GM18907 (cell line): ENCODE measurements at regions not wholly inside any gene's neighbourhood (a gene's known extent, or its start where the extent isn't known, plus 50 kb on each side); places are given as distances from the start of the nearest gene placed in this dataset.

Experiments used
- ATAC-seq: cut with Tn5 transposase; IDR thresholded peaks from one replicate; pipeline ENCODE4 v1.9.1; 2021; ENCODE audit warnings: mild to moderate bottlenecking, moderate library complexity; ENCODE audit not compliant: unreplicated experiment

DNA sequence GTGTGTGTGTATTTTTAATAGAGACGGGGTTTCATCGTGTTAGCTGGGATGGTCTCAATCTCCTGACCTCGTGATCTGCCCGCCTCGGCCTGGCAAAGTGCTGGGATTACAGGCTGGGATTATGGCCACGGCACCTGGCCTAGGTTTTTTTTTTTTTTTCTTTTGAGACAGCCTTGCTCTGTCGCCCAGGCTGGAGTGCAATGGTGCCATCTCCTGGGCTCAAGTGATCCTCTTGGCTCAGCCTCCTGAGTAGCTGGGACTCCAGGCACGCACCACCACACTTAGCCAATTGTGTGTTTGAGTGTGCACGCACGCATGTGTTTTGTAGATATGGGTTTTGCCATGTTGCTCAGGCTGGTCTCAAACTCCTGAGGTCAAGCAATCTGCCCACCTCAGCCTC is 629.8 kb downstream of the ETV1 start:
- ATAC-seq: no peak

DNA sequence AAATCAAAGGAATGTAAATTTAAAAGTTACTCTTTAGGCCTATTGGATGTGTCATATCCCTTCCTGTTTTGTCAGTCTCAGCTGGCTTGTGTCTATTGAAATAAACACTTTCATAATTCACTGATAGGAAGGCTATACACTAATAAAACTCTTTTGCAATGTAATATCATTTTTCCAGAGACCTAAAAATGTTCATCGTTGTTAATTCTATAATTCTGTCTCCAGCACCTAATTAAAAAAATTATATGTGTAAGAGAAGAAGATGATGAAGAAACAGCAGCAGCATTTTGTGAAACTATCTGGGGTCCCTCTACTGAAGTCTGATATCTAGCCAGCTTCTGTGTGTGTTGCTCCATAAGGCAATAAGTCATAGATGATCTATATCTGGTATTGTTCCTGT is 602.7 kb downstream of the ETV1 start:
- no peak for ATAC-seq

DNA sequence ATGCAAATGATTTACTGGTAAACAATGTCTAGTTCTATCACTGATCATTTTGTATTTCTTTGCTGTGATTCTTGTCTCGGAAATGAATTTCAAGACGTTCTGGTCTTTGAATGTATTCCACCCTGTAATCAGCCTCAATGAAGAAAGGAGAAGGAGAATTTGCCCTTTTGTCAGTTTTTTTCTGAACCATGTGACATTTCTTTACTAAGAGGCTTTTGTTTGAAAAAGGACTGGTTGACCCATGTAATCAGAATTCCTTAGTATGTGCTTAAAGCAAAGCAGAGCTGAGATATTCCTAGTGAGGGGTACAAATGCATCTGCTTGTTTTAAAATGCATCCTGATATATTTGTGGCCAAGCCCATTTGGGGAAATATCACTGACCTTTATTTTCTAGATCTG is 581.6 kb downstream of the ETV1 start:
- ATAC-seq: no peak

DNA sequence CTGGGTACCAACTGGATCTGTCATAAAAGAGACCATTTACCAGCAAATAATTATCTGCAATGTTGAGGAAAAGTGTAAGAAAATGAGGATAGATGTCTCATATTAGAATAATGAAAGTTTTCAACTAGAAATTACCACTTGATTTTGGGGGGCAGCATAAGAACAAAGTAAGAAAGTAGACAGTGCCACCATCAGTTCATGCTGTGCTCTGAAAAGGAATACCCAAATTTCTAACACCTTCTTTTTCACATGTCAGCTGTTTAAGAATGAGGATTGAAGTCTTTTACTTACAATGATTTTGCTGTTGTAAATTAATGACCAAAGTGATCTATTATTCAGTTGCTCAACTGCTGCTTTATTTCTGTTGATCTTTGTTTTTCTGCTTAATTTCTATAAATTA is 578.3 kb downstream of the ETV1 start:
- ATAC-seq: no peak

DNA sequence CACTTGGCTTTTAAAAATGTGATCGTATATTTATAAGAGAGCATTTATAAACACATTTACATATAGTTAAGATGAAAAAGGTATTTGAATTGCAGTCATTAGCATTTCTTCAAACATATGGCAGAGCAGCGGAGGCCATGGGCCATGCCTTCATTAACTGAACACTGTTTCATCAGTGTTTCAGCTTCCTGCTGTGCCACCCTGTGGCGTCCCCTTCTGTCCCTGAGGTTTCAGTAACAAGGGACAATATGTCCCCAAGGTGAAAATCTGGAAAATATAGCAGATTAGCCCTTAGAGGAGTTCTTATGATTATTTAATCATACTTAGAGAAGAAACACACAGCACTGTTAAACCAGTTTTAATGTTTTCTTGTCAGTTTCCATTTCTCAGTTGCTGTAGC is 577.8 kb downstream of the ETV1 start:
- no peak for ATAC-seq

GRCh38 chr7:13414181-13414580 is 575.3 kb downstream of the ETV1 start:
- ATAC-seq: no peak

DNA sequence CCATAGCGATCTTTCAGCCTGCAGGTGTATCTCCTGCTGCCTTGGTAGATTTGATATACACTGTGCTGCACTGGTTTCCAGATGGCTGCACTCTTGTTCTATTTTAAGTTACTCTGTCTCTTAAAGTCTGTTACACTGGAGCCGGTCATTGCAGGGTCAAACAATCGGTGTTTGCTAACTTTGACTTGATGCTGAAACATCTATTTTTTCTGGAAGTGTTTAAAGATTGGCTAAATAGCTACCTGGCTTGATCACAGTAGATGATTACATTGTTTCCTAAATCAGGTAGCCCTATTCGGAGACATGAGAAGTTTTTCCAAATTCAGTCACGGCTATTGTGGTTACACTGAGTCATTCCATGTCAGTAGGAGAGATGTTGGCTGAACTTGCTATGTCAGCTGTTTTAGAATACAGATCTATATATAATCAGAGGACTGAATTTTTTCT is 574.8 kb downstream of the ETV1 start:
- ATAC-seq: no peak

GRCh38 chr7:13416071-13416470 is 573.4 kb downstream of the ETV1 start:
- no peak for ATAC-seq

DNA sequence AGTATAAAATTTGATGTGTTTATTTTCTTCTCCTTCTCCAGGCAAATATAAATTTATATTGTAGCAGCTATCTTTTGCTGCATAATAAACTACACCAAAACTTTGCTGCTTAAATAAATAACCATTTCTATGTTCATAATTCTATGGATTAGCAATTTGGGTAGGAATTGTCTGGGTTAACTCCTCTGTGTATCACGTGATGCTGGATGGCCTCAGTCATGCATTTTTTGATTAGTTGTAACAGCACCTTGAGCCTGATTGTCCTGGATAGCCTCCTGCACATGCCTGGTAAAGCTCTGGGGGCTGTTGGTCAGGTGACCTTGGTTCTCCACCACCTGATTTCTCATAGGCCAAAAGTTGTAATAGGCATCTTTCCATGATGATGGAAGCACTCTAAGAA is 572.9 kb downstream of the ETV1 start:
- no peak for ATAC-seq

- ATAC-seq: no peak
These were observed 568.7 kb downstream of the ETV1 start for GRCh38 chr7:13420726-13421125.

DNA sequence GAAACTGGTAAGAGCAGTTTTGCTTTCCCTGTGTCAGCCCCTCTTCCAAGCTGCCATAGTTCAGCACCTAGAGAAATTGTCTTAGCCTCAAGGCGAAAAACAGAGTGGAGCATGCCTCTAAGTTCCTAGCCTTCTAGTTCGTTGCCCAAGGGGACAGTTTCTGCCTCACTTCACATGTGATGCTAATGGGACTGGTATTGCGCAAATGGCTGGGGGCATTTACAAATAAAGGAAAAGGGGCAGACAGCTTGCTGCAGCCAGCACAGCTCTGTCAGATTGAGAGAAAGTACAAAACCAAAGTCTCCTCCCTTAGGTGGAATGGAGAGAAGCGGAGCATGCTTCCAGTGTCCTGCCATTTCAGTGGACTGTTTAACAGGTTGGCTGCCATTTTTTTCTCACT is 567.7 kb downstream of the ETV1 start:
- no peak for ATAC-seq

DNA sequence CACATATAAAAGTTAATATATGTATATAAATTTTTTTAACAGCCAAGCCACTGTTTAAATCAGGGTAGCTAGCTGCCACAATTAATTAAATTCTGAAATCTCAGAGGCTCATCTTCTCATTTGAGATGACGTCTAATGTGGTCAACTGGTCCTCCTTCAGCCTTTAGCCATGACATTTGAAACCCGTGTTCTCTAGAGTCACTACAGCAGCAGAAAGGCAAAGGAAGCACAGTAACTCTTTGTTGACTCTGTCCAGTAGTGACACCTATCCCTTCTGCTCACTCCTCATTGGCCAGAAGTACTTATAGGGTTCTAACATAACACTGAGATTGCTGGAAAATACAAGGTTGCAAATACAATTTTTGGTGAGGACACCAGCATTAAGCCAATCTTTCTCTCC is 555.5 kb downstream of the ETV1 start:
- ATAC-seq: no peak

GRCh38 chr7:13442226-13442625 is 547.2 kb downstream of the ETV1 start:
- ATAC-seq: no peak

- no peak for ATAC-seq
These were observed 541.8 kb downstream of the ETV1 start for GRCh38 chr7:13447637-13448036.

DNA sequence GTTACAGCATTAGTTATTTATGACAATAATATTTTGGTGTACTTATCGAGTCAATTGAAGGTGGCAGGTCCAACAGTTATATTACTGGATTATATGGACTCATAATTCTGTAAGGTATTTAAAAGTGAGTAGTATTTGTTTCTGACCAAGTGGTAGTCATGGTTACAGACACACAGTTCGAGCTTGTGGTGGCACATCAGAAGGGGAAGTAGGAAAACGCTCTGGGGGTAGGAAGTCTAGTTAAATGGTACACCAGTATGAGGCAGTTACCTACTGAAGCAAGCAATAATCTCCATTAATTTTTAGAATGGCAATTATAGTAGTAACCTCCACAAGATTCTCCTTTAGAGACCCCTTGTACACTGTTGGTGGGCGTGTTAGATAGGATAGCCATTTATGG is 541.2 kb downstream of the ETV1 start:
- no peak for ATAC-seq

DNA sequence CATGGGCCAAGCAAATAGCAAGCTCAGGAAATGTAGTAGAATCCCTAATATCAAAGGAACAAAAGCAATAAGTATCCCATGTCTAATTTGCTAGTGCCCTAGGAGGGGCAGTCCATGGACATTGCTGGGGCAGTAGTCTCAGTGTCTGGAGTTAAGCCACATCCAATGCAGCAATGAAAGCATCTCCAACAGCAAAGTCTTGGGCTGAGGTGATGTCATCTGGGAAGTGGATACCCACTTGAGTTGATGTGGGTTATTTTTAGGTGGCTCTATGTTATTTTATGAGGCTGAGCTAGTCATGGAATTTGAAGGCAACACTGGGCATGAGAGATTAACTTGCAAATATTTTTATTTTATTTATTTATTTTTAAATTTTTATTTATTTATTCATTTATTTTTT is 540.0 kb downstream of the ETV1 start:
- no peak for ATAC-seq

- no peak for ATAC-seq
These were observed 534.4 kb downstream of the ETV1 start for GRCh38 chr7:13454916-13455592.

GRCh38 chr7:13457790-13458189 is 531.7 kb downstream of the ETV1 start:
- no peak for ATAC-seq

GRCh38 chr7:13466874-13467547 is 522.5 kb downstream of the ETV1 start:
- no peak for ATAC-seq

- no peak for ATAC-seq
These were observed 512.5 kb downstream of the ETV1 start for GRCh38 chr7:13476881-13477444.

DNA sequence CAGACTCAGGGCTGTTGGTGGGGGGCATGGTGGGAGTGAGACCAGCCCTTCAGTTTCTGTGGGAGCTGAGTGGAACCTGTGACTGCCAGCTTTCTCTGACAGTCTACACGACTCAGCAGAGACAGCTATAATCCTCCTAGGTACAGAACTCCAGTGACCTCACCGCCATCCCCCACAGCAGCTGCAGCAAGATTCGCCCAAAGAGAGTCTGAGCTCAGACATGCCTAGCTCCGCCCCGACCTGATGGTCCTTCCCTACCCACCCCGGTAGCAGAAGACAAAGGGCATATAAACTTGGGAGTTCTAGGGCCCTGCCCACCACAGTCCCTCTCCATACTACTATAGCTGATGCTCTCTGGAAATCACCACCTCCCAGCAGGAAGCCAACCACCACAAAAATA is 500.1 kb downstream of the ETV1 start:
- ATAC-seq: no peak

DNA sequence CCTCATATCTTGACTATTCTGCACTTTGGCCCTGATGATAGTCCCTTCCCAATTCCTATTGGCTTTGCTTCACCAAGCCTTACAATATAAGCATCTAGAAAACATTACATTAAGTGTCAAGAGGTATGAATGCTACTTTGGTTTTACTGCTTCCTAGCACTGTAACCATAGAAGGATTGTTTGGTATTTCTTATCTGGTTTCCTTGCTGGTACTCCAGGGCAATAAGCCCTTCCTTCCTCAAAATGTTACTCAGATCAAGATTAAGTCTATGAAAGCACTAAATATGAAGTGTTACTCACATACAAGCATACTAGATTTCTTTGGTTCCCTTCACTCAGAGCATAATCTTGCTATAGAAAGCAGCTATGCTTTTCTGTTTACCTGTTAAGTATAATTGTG is 492.5 kb downstream of the ETV1 start:
- ATAC-seq: no peak

DNA sequence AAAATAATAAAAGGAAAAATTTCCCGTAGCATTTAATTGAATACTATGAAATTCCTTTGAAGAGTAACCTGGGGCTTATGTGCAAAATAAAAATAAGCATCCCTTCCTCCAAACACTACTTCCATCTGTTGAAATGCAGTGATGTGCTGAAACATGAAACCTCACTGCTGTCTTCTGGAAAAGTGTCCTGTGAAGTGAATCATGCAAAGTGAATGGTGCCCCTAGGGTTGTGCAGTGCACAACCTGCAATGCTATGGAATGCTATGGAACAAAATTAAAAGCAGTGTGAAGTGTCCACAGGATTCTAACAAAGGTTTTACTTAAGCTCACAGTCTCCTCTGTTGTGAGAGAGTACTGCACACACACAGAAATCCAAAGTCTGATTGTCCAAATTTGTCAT is 480.9 kb downstream of the ETV1 start:
- no peak for ATAC-seq
